HepG2 (cell line): ENCODE measurements at regions not wholly inside any gene's neighbourhood (a gene's known extent, or its start where the extent isn't known, plus 50 kb on each side); places are given as distances from the start of the nearest gene placed in this dataset.

Source experiments
- ATAC-seq: fragments of 200-7000 bp; cut with Tn5 transposase; 3 replicates; pipeline ENCODE4 v1.9.1; 2020; ENCODE audit warnings: mild to moderate bottlenecking, moderate library complexity
- BruUV-seq: library from RNA; stranded (reverse); fragments of 400-500 nt; replicated peaks from 2 replicates; lab custom pipeline; 2021; lab: Mats Ljungman, UMichigan
- CTCF ChIA-PET: fragments of 300-600 bp; formaldehyde crosslinking; extraction: SDS; loops from one replicate; lab custom pipeline; 2021; ENCODE audit warnings: low total read pairs, inconsistent platforms, low intra/inter-chr PET ratio; lab: Yijun Ruan, JAX
- POLR2A ChIA-PET: fragments of 350-600 bp; sonication (Branson Sonifier 250); formaldehyde crosslinking; loops from one replicate; lab custom pipeline; 2020; ENCODE audit warnings: antibody characterized with exemption, inconsistent platforms; lab: Yijun Ruan, JAX
- DNase-seq: peaks from one replicate; pipeline ENCODE4 v3.0.0-alpha.2; 2015; ENCODE audit warnings: low spot score
- FAIRE-seq: peaks from 3 replicates; lab custom pipeline; 2011; peaks lifted over from hg19 to GRCh38; lab: Jason Lieb, UNC
- H2AFZ ChIP-seq: one replicate; pipeline ENCODE4 v1.6.1; 2011; ENCODE audit warnings: low read length, inconsistent platforms
- H3K27ac ChIP-seq: fragments of 300-600 bp; 3 replicates; pipeline ENCODE4 v1.8.0; 2011; ENCODE audit warnings: mixed run types, mild to moderate bottlenecking, mixed read lengths, low read length, inconsistent platforms; ENCODE audit not compliant: insufficient read depth; ENCODE audit errors: extremely low read length
- H3K27me3 ChIP-seq, 2 experiments: fragments of 200-600 bp in 1 of 2; 2 replicates in 1 of 2; 3 replicates in 1 of 2; pipeline versions ENCODE4 v1.6.0 to v1.8.0; 2011; ENCODE audit warnings: low read length in 2 of 2, mild to moderate bottlenecking in 2 of 2, moderate library complexity in 2 of 2, inconsistent platforms in 1 of 2; ENCODE audit not compliant: insufficient read depth in 2 of 2, control insufficient read depth in 1 of 2
- H3K36me3 ChIP-seq, 2 experiments: fragments of 200-600 bp in 1 of 2; replicated peaks in 1 of 2; 2 replicates in 1 of 2; 3 replicates in 1 of 2; pipeline versions ENCODE4 v1.5.1 to v1.8.0; 2011; ENCODE audit warnings: low read length in 2 of 2, inconsistent platforms in 1 of 2; ENCODE audit not compliant: insufficient read depth in 2 of 2, control insufficient read depth in 1 of 2
- H3K4me1 ChIP-seq: 2 replicates; pipeline ENCODE4 v1.5.1; 2012; ENCODE audit warnings: low read length, inconsistent platforms; ENCODE audit not compliant: insufficient read depth
- H3K4me2 ChIP-seq: 2 replicates; pipeline ENCODE4 v1.6.0; 2011; ENCODE audit warnings: low read depth, low read length, inconsistent platforms
- H3K4me3 ChIP-seq, 3 experiments: fragments of 200-600 bp in 1 of 3; sonication (generic), shearing (Covaris generic) in 1 of 3; replicated peaks in 1 of 3; 2 replicates each; pipeline ENCODE4 v1.5.1; 2011 to 2016; ENCODE audit warnings: low read length in 3 of 3, inconsistent platforms in 2 of 3, low read depth in 2 of 3, mild to moderate bottlenecking in 2 of 3, control low read depth in 1 of 3, mixed read lengths in 1 of 3; ENCODE audit not compliant: insufficient read depth in 1 of 3
- H3K79me2 ChIP-seq: one replicate; pipeline ENCODE4 v1.6.1; 2011; ENCODE audit warnings: low read length, inconsistent platforms; ENCODE audit not compliant: insufficient read depth
- H3K9ac ChIP-seq: 2 replicates; pipeline ENCODE4 v1.6.0; 2011; ENCODE audit warnings: mild to moderate bottlenecking, low read depth, low read length, inconsistent platforms; ENCODE audit not compliant: insufficient read depth
- H3K9me3 ChIP-seq: 2 replicates; pipeline ENCODE4 v1.5.1; 2012; ENCODE audit warnings: mild to moderate bottlenecking, low read length
- H4K20me1 ChIP-seq: 2 replicates; pipeline ENCODE4 v1.6.0; 2011; ENCODE audit warnings: inconsistent platforms, mild to moderate bottlenecking, low read length, moderate library complexity; ENCODE audit not compliant: insufficient read depth
- ARHGAP35 ChIP-seq: sonication (generic); formaldehyde crosslinking; IDR thresholded peaks from 2 replicates; pipeline ENCODE4 v1.9.0; 2022; ENCODE audit warnings: mild to moderate bottlenecking, inconsistent platforms, moderate library complexity, missing genetic modification reagents, borderline replicate concordance
- CBX1 ChIP-seq: IDR thresholded peaks from one replicate; pipeline ENCODE4 v1.6.1; 2016; ENCODE audit warnings: antibody characterized with exemption, low read depth
- CCAR2 ChIP-seq: fragments of 200-400 bp; formaldehyde crosslinking; optimal IDR thresholded peaks from 2 replicates; pipeline ENCODE3; 2018; ENCODE audit warnings: low read depth, mild to moderate bottlenecking, low read length, moderate library complexity
- FOXK2 ChIP-seq: fragments of 450-650 bp; IDR thresholded peaks from 2 replicates; pipeline ENCODE4 v1.6.1; 2016
- KAT8 ChIP-seq: IDR thresholded peaks from 2 replicates; pipeline ENCODE4 v1.6.1; 2016; ENCODE audit warnings: missing genetic modification reagents, missing compliant biosample characterization
- KDM5B ChIP-seq: sonication (generic); formaldehyde crosslinking; IDR thresholded peaks from 2 replicates; pipeline ENCODE4 v1.4.0; 2020; ENCODE audit warnings: missing genetic modification reagents, mild to moderate bottlenecking, borderline replicate concordance
- KLF11 ChIP-seq: IDR thresholded peaks from 2 replicates; pipeline ENCODE4 v1.6.1; 2016; ENCODE audit warnings: missing compliant biosample characterization
- SALL2 ChIP-seq: sonication (generic); formaldehyde crosslinking; IDR thresholded peaks from 2 replicates; pipeline ENCODE4 v1.8.1; 2023; ENCODE audit warnings: mild to moderate bottlenecking, missing genetic modification reagents, inconsistent platforms
- TEAD3 ChIP-seq: optimal IDR thresholded peaks from 2 replicates; pipeline ENCODE3; 2016; ENCODE audit warnings: borderline replicate concordance
- ZBTB7B ChIP-seq: sonication (generic); formaldehyde crosslinking; IDR thresholded peaks from 2 replicates; pipeline ENCODE4 v1.4.0; 2020; ENCODE audit warnings: missing genetic modification reagents
- ZNF33A ChIP-seq: sonication (generic); formaldehyde crosslinking; IDR thresholded peaks from 2 replicates; pipeline ENCODE4 v1.5.1; 2020; ENCODE audit warnings: missing genetic modification reagents, mild to moderate bottlenecking, moderate library complexity, borderline replicate concordance
- ZNF674 ChIP-seq: sonication (generic); formaldehyde crosslinking; IDR thresholded peaks from 2 replicates; pipeline ENCODE4 v1.5.0; 2020; ENCODE audit warnings: low read depth, mild to moderate bottlenecking, missing genetic modification reagents
- in situ Hi-C: cut with HindIII; loops from 2 replicates; pipeline ENCODE4 v1.10.0; 2017; ENCODE audit warnings: low pct_unique_long_range_greater_than_20kb; ENCODE audit not compliant: extremely low pct_ligation_motif_present
- intact Hi-C: fragments of 100-400 bp; cut with micrococcal nuclease; formaldehyde crosslinking; loops from one replicate; pipeline ENCODE4 v1.10.0; 2022; ENCODE audit not compliant: unreplicated experiment
- TF ChIP-seq, protein P1 (sequence below): sonication (generic); formaldehyde crosslinking; IDR thresholded peaks from 2 replicates; pipeline ENCODE4 v1.4.0; 2020; ENCODE audit warnings: missing genetic modification reagents
- TF ChIP-seq, protein P2 (sequence below): IDR thresholded peaks from 2 replicates; pipeline ENCODE4 v1.6.1; 2016; ENCODE audit warnings: missing compliant biosample characterization, missing genetic modification reagents, borderline replicate concordance

GRCh38 chr21:24093032-24093431 is 1514.2 kb downstream of the MRPL39 start:
- intact Hi-C loops (no loop called here), in situ Hi-C loops (no loop called here)
- Histone ChIP-seq H3K79me2 (no peaks in the 10 kb centered on the region), H4K20me1 (no peaks in the 10 kb centered on the region), H3K4me1 (no peaks in the 10 kb centered on the region), H3K36me3 (no peaks in the 10 kb centered on the region), H3K4me2 (no peak overlapping the region), H3K9me3 (peaks cover 93% of the 10 kb centered on the region), H3K9ac (no peak overlapping the region), H3K27me3 (no peaks in the 10 kb centered on the region), H3K4me3 (no peak overlapping the region)
- DNase-seq = no peak
- ChIA-PET POLR2A (no interaction called here), CTCF (no interaction called here)
- no TSS peak for BruUV-seq
- no peak for ATAC-seq
- FAIRE-seq = no peak
- no peak for TF ChIP-seq KAT8
- TF ChIP-seq CCAR2 = no peak
- no peak for TF ChIP-seq TEAD3
- TF ChIP-seq, protein P1, sequence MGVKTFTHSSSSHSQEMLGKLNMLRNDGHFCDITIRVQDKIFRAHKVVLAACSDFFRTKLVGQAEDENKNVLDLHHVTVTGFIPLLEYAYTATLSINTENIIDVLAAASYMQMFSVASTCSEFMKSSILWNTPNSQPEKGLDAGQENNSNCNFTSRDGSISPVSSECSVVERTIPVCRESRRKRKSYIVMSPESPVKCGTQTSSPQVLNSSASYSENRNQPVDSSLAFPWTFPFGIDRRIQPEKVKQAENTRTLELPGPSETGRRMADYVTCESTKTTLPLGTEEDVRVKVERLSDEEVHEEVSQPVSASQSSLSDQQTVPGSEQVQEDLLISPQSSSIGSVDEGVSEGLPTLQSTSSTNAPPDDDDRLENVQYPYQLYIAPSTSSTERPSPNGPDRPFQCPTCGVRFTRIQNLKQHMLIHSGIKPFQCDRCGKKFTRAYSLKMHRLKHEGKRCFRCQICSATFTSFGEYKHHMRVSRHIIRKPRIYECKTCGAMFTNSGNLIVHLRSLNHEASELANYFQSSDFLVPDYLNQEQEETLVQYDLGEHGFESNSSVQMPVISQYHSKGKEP = no peak
- no peak for TF ChIP-seq FOXK2
- TF ChIP-seq ZNF33A = no peak
- TF ChIP-seq SALL2 (CRISPR knock-in tag) = no peak
- TF ChIP-seq KLF11 (CRISPR knock-in tag) = no peak
- no peak for TF ChIP-seq ARHGAP35 (CRISPR knock-in tag)
- no peak for TF ChIP-seq ZBTB7B
- no peak for TF ChIP-seq KDM5B
- no peak for TF ChIP-seq CBX1
- TF ChIP-seq ZNF674 (CRISPR knock-in tag) = no peak
- TF ChIP-seq, protein P2, sequence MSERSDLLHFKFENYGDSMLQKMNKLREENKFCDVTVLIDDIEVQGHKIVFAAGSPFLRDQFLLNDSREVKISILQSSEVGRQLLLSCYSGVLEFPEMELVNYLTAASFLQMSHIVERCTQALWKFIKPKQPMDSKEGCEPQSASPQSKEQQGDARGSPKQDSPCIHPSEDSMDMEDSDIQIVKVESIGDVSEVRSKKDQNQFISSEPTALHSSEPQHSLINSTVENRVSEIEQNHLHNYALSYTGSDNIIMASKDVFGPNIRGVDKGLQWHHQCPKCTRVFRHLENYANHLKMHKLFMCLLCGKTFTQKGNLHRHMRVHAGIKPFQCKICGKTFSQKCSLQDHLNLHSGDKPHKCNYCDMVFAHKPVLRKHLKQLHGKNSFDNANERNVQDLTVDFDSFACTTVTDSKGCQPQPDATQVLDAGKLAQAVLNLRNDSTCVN (CRISPR knock-in tag) = no peak
- TF ChIP-seq, all 625 proteins: peak for 0
- no peak overlapping the region for H3K27ac ChIP-seq
- no peak overlapping the region for H2AFZ ChIP-seq
